ENCODE measurements at regions not wholly inside any gene's neighbourhood (a gene's known extent, or its start where the extent isn't known, plus 50 kb on each side); places are given as distances from the start of the nearest gene placed in this dataset.

DNA sequence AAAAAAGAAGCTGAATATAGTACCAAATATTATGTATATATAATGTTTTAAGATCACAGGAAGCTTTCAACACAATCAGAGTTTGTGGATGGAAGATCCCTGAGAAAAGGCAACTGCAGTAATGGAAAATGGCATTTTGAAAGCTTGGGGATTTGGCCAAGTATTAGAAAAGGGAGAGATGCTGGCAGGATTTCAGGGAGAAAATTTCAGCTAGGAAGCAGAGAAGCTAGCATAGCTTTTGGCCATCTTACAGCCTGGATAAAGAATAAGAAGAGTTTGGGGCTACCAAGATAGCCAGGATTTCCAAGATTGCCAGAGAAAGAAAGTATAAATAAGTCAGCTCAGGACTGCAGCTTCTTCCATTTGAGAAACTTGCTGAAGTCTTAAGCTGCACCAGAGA, 440.8 kb upstream of the LUZP2 start:
- TF ChIP-seq, protein P1, sequence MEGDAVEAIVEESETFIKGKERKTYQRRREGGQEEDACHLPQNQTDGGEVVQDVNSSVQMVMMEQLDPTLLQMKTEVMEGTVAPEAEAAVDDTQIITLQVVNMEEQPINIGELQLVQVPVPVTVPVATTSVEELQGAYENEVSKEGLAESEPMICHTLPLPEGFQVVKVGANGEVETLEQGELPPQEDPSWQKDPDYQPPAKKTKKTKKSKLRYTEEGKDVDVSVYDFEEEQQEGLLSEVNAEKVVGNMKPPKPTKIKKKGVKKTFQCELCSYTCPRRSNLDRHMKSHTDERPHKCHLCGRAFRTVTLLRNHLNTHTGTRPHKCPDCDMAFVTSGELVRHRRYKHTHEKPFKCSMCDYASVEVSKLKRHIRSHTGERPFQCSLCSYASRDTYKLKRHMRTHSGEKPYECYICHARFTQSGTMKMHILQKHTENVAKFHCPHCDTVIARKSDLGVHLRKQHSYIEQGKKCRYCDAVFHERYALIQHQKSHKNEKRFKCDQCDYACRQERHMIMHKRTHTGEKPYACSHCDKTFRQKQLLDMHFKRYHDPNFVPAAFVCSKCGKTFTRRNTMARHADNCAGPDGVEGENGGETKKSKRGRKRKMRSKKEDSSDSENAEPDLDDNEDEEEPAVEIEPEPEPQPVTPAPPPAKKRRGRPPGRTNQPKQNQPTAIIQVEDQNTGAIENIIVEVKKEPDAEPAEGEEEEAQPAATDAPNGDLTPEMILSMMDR (IDR thresholded peaks at IDR 0.05) = no peak
- no peak for TF ChIP-seq POLR2A (IDR thresholded peaks at IDR 0.05)
